SK-N-SH treated with all-trans-retinoic acid at 6 μM for 48 hours (cell line): ENCODE measurements at regions not wholly inside any gene's neighbourhood (a gene's known extent, or its start where the extent isn't known, plus 50 kb on each side); places are given as distances from the start of the nearest gene placed in this dataset.

Experiments
- ARNTL ChIP-seq: fragments of 450-650 bp; formaldehyde crosslinking; IDR thresholded peaks from 2 replicates; pipeline ENCODE4 v1.5.0; 2020; ENCODE audit warnings: low read depth, mild to moderate bottlenecking, moderate library complexity, borderline replicate concordance
- CREB5 ChIP-seq: fragments of 250-450 bp; sonication (Bioruptor Pico); IDR thresholded peaks from 2 replicates; pipeline ENCODE4 v1.5.1; 2020; ENCODE audit warnings: low read depth, mild to moderate bottlenecking, moderate library complexity
- CSRNP3 ChIP-seq: fragments of 250-450 bp; sonication (Bioruptor Pico); IDR thresholded peaks from 2 replicates; pipeline ENCODE4 v1.5.1; 2021; ENCODE audit warnings: mild to moderate bottlenecking, moderate library complexity
- OSR1 ChIP-seq: fragments of 250-450 bp; sonication (Bioruptor Pico); IDR thresholded peaks from 2 replicates; pipeline ENCODE4 v1.8.0; 2022; ENCODE audit warnings: moderate library complexity, mild to moderate bottlenecking, inconsistent platforms
- PATZ1 ChIP-seq: fragments of 250-450 bp; sonication (Bioruptor Pico); IDR thresholded peaks from 2 replicates; pipeline ENCODE4 v1.8.0; 2020; ENCODE audit warnings: mild to moderate bottlenecking, moderate library complexity, borderline replicate concordance
- POU6F1 ChIP-seq: fragments of 250-450 bp; sonication (Bioruptor Pico); IDR thresholded peaks from 2 replicates; pipeline ENCODE4 v1.8.0; 2021; ENCODE audit warnings: low read depth, mild to moderate bottlenecking, moderate library complexity, borderline replicate concordance
- RARB ChIP-seq: fragments of 250-450 bp; sonication (Bioruptor Pico); IDR thresholded peaks from 2 replicates; pipeline ENCODE4 v1.8.0; 2021; ENCODE audit warnings: mild to moderate bottlenecking, moderate library complexity
- SNAI2 ChIP-seq: fragments of 250-450 bp; sonication (Bioruptor Pico); IDR thresholded peaks from 2 replicates; pipeline ENCODE4 v1.5.0; 2020; ENCODE audit warnings: mild to moderate bottlenecking, moderate library complexity
- ZC3H10 ChIP-seq: fragments of 250-450 bp; sonication (Bioruptor Pico); IDR thresholded peaks from 2 replicates; pipeline ENCODE4 v1.5.1; 2021; ENCODE audit warnings: mild to moderate bottlenecking, moderate library complexity
- ZFP3 ChIP-seq: fragments of 250-450 bp; sonication (Bioruptor Pico); IDR thresholded peaks from 2 replicates; pipeline ENCODE4 v1.5.0; 2020; ENCODE audit warnings: mild to moderate bottlenecking, moderate library complexity
- ZFP30 ChIP-seq: fragments of 450-650 bp; formaldehyde crosslinking; IDR thresholded peaks from 2 replicates; pipeline ENCODE4 v1.5.0; 2022; ENCODE audit warnings: mild to moderate bottlenecking, moderate library complexity

- TF ChIP-seq ZFP3 (CRISPR knock-in tag) = no peak
- TF ChIP-seq OSR1 (CRISPR knock-in tag) = no peak
- TF ChIP-seq ZFP30 (CRISPR knock-in tag) = no peak
- no peak for TF ChIP-seq PATZ1 (CRISPR knock-in tag)
- TF ChIP-seq ARNTL (CRISPR knock-in tag) = no peak
- TF ChIP-seq SNAI2 (CRISPR knock-in tag) = no peak
- TF ChIP-seq ZC3H10 (CRISPR knock-in tag) = no peak
- no peak for TF ChIP-seq CSRNP3 (CRISPR knock-in tag)
- no peak for TF ChIP-seq RARB
- no peak for TF ChIP-seq POU6F1 (CRISPR knock-in tag)
- no peak for TF ChIP-seq CREB5 (CRISPR knock-in tag)
Observed at GRCh38 chr16:64380751-64381150, 741.1 kb downstream of the CDH11 start.
